GM18951 (cell line): ENCODE measurements at regions not wholly inside any gene's neighbourhood (a gene's known extent, or its start where the extent isn't known, plus 50 kb on each side); places are given as distances from the start of the nearest gene placed in this dataset.
"Not testable (repeated sequence)": the region's sequence is repeated elsewhere in the genome, so short reads cannot be mapped to it uniquely, and the experiment has no call there.

Experiments used
- POLR2A ChIP-seq: IDR thresholded peaks from 4 replicates; pipeline ENCODE4 v1.6.1; 2011; ENCODE audit warnings: mild to moderate bottlenecking; ENCODE audit not compliant: insufficient read length, insufficient read depth; ENCODE audit errors: extremely low read depth
- in situ Hi-C: fragments of 300-500 bp; cut with MboI; formaldehyde crosslinking; loops from one replicate; pipeline ENCODE4 v1.12.0; 2022; ENCODE audit warnings: low sequenced_read_pairs, mixed read lengths, inconsistent platforms; ENCODE audit not compliant: unreplicated experiment

GRCh38 chr1:182175361-182175931, 113.9 kb upstream of the ZNF648 start:
- no peak for TF ChIP-seq POLR2A
- in situ Hi-C loops, result no loop called here

GRCh38 chr1:182174513-182174855, 113.0 kb upstream of the ZNF648 start:
- in situ Hi-C loops, result no loop called here
- no peak for TF ChIP-seq POLR2A

- in situ Hi-C loops, result no loop called here
- no peak for TF ChIP-seq POLR2A
These were observed 112.4 kb upstream of the ZNF648 start for GRCh38 chr1:182173808-182174512.

DNA sequence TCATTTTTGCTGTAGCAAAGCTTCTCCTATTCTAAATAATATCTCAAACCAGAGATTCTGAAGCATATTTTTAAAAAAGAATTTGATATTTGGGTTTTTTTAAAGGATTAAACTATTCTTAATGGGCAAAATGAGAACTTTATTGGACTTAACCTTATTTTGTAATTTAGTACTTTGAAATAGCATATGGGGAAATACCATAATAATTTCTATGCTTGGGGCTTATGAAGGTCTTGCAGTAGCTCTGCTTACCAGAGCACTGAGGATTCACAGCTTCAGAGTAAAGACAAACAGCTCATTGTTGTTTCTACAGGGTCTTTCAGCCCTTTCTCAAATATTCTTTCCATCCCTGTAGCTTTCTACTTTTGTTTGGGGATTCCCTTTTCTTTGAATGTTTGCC, 111.2 kb upstream of the ZNF648 start:
- in situ Hi-C loops, result no loop called here
- no peak for TF ChIP-seq POLR2A

GRCh38 chr1:182170891-182171461, 109.5 kb upstream of the ZNF648 start:
- no peak for TF ChIP-seq POLR2A
- in situ Hi-C loops, result no loop called here

GRCh38 chr1:182169203-182169602, 107.7 kb upstream of the ZNF648 start:
- TF ChIP-seq POLR2A, result no peak

GRCh38 chr1:182166750-182167149, 105.2 kb upstream of the ZNF648 start:
- in situ Hi-C loops, result no loop called here
- no peak for TF ChIP-seq POLR2A

More at GRCh38 chr1:182169203-182169602, 107.7 kb upstream of the ZNF648 start:
- in situ Hi-C loops, result no loop called here

- TF ChIP-seq POLR2A, result no peak
- in situ Hi-C loops, result no loop called here
These were observed 104.8 kb upstream of the ZNF648 start for GRCh38 chr1:182166321-182166720.

GRCh38 chr1:182164273-182164672, 102.8 kb upstream of the ZNF648 start:
- in situ Hi-C loops, result no loop called here
- no peak for TF ChIP-seq POLR2A

GRCh38 chr1:182163821-182164223, 102.3 kb upstream of the ZNF648 start:
- in situ Hi-C loops, result no loop called here
- TF ChIP-seq POLR2A, result no peak

DNA sequence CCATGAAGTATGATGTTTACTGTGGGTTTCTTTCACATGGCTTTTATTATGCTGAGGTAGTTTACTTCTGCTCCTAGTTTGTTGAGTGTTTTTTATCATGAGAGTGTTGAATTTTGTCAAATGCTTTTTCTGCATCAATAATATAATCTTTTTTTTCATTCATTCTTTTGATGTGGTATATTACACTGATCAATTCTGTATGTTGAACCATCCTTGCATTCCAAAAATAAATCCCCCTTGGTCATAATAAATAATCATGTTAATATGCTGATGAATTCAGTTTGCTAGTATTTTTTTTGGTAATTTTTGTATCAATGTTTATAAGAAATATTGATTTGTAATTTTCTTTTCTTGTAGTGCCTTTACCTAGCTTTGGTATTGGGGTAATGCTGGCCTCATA, 97.9 kb upstream of the ZNF648 start:
- TF ChIP-seq POLR2A, result no peak
- in situ Hi-C loops, result no loop called here

DNA sequence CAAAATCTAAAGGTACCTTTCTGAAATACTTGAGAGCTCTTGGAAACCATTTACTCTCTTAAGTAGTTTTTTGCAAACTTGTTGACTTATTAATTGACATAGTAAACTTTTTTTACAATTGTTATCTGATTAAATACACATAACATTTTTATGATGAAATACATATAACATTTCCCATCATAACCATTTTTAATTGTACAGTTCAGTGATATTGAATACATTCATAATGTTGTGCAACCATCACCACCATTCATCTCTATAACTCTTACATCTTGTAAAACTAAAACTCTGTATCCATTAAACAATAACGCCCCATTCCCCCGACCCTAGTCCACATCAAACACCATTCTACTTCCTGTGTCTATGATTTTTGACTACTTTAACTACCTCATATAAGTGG, 95.7 kb upstream of the ZNF648 start:
- no peak for TF ChIP-seq POLR2A
- in situ Hi-C loops, result no loop called here

GRCh38 chr1:182154425-182154824, 92.9 kb upstream of the ZNF648 start:
- in situ Hi-C loops, result not testable (repeated sequence)

- TF ChIP-seq POLR2A, result no peak
- in situ Hi-C loops, result no loop called here
These were observed 88.0 kb upstream of the ZNF648 start for GRCh38 chr1:182149411-182149965.

GRCh38 chr1:182147951-182148350, 86.4 kb upstream of the ZNF648 start:
- TF ChIP-seq POLR2A, result no peak
- in situ Hi-C loops, result no loop called here
